GM18502 (cell line): ENCODE measurements at regions not wholly inside any gene's neighbourhood (a gene's known extent, or its start where the extent isn't known, plus 50 kb on each side); places are given as distances from the start of the nearest gene placed in this dataset.

Experiments used
- ATAC-seq: cut with Tn5 transposase; IDR thresholded peaks from one replicate; pipeline ENCODE4 v1.9.1; 2021; ENCODE audit warnings: mild to moderate bottlenecking; ENCODE audit not compliant: unreplicated experiment, poor library complexity

- no peak for ATAC-seq
Measured at GRCh38 chr6:122026582-122027369, 372.7 kb upstream of the HSF2 start.

GRCh38 chr6:122028933-122029522 is 370.4 kb upstream of the HSF2 start:
- ATAC-seq: no peak

GRCh38 chr6:122033564-122034181 is 365.8 kb upstream of the HSF2 start:
- ATAC-seq: peak; percentile 95

DNA sequence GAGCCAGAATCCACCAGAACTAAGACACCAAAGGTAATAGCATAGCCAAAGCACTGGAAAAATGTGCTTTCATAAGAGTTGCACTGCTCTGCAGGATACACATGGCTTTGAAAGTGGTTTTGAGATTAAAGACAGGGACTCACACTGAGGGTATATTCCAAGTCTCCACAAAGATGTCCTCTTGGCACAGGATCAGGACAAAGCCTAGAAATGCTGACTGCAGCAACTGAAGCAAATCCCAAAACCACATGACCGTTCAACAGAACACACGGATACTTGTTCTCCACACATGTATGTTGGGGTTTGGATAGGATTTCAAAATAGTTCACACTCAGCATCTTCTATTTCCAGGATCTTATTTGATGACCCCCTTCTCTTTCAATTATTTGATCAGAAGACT is 364.3 kb upstream of the HSF2 start:
- ATAC-seq: no peak

- no peak for ATAC-seq
Measured at GRCh38 chr6:122040261-122040660, 359.2 kb upstream of the HSF2 start.

GRCh38 chr6:122042380-122042779 is 357.1 kb upstream of the HSF2 start:
- no peak for ATAC-seq

DNA sequence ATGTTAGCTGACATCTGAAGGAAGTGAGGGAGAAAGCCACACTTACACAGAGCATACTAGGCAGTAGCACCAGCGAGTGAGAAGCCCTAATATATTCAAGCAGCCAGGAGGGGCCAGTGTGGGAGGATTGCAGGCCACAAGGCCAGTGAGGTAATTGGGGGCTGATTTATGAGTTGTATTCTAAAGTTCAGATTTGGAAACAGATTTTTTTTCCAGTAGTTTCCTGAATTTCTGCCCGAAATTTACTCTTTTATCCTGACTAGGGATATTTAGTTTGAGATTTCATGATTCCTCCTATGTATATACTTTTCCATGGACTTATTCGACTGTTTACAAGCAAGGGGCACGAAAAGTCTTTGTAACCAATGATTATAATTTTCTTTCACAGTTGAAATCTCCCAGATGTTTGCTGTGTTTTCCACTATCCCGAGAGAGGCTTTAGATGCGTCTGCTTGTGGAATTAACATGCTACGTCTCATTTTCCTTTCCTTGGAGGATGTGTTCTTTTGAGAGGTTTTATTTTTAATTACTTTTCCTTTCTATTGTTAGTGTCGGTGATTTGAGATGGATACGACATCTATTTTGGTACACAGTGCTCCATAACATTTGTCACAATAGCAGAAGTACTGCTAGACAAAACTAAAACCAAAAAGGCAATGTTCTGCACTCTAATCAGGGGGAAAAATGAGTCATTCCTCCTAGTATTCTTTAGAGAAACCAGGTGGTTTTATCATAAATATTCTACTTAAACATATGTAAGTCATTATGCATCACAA is 356.3 kb upstream of the HSF2 start:
- ATAC-seq: no peak

GRCh38 chr6:122048570-122048969 is 350.9 kb upstream of the HSF2 start:
- no peak for ATAC-seq

- ATAC-seq: no peak
Measured at GRCh38 chr6:122049341-122049740, 350.1 kb upstream of the HSF2 start.

DNA sequence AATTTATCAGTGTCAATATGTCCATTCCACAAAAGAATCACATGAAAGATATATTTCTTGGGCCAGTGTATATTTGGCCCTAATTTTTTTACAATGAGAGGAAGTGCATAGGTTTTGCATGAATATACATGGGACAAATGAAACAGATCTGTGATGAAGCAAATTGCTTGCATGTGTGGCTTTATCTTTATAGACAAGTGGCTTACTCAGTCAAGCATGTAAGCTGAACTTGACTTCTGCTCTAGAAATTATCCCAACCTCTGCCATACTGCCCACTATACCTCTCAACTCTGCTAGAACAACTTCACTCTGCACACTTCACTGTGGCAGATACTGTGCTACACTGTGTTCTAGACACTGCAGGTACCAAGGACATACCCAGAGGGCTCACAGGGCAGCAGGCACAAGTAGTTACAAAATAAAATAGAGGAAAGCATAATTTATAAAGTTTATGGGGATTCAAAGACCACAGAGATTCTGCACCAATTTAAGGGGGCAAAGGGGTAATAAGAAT is 349.2 kb upstream of the HSF2 start:
- ATAC-seq: no peak

DNA sequence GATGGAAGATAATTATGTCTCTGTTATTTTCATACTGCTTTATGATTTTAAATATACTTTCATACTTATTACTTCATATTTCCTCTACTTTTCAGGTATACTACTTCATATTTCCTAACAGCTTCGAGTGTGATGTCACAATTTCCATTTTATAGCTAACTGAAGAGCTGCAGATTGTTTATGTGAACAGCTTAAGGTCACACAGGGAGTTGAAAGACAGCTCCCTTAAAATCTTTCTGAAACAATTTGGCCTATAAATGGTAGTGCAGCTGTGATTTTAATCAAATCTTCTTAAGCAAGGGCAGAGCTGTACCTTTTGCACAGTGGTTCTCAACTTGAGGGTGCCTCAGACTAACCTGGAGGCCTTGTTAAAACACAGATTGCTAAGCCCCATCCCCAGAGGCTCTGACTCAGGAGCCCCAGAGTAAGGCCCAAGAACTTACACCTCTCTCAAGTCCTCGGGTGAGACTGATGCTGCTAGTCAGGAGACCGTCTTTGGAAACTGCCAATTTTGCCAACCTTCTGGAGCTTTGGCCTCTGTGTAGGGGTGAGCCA is 347.0 kb upstream of the HSF2 start:
- ATAC-seq: no peak

- ATAC-seq: no peak
Measured at GRCh38 chr6:122059918-122060317, 339.5 kb upstream of the HSF2 start.

GRCh38 chr6:122061855-122062254 is 337.6 kb upstream of the HSF2 start:
- no peak for ATAC-seq

- ATAC-seq: no peak
Measured at GRCh38 chr6:122063076-122063475, 336.4 kb upstream of the HSF2 start.

DNA sequence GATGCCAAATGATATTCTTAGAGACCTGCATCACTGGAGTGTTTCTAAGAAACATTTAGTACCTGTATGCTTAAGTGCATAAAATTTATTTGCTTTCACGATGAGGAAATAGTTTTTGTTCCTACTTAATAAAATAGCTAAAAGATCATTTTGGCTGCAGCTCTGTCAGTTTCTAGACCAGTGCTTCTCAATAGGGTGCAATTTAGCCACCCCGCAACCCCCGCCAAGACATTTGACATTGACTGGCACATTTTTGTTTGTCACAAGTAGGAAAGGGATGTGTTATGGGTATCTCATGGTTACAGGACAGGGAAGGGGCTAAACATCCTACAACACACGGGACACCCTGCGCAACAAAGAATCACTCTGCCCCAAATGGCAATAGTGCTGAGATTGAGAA is 335.7 kb upstream of the HSF2 start:
- ATAC-seq: no peak

GRCh38 chr6:122066200-122066599 is 333.3 kb upstream of the HSF2 start:
- ATAC-seq: no peak

- ATAC-seq: no peak
Measured at GRCh38 chr6:122068291-122068769, 331.1 kb upstream of the HSF2 start.

- no peak for ATAC-seq
Measured at GRCh38 chr6:122069932-122070331, 329.5 kb upstream of the HSF2 start.

DNA sequence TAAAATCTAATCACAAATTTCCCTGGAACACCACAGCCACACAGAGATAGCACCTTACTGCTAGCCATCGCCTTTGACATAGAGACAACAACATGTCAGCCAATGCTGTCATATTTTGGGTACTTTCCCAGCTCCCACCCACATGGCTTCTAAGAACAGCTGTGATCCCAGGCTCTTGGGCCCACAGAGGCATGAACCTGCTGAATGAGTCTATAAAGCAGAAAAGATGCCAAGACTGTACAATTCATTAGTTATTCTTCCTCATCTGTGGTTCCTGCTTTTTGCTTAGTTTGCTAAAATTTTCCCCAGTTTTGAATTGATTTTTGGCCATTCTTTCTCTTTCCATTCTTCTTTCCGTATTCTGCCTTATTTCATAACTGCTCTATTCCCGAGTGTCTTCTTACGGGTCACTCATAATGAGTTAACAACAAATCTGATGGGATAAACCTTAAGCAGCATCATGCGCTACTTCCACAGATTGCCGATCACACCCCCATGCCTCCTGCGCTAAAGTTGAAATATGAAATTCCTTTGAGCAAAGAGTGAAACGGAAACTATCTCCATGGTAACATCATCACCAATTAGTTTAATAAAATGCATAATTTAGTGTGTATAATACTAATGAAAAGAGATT is 327.3 kb upstream of the HSF2 start:
- ATAC-seq: no peak
